IMR-90 (cell line): ENCODE measurements at regions not wholly inside any gene's neighbourhood (a gene's known extent, or its start where the extent isn't known, plus 50 kb on each side); places are given as distances from the start of the nearest gene placed in this dataset.
A peak's percentile ranks its signal among the peaks of the same experiment; 100 is the strongest.

Source experiments
- ATAC-seq: fragments of 200-7000 bp; cut with Tn5 transposase; 2 replicates; pipeline ENCODE4 v1.9.1; 2020; ENCODE audit warnings: low read depth, mild to moderate bottlenecking, moderate library complexity
- BruUV-seq: library from RNA; stranded (reverse); fragments of 400-500 nt; replicated peaks from 2 replicates; lab custom pipeline; 2021; lab: Mats Ljungman, UMichigan
- CTCF ChIA-PET: fragments of 300-600 bp; formaldehyde crosslinking; extraction: SDS; loops from one replicate; lab custom pipeline; 2021; ENCODE audit warnings: antibody characterized with exemption; lab: Yijun Ruan, JAX
- POLR2A ChIA-PET: fragments of 300-600 bp; sonication (Branson Sonifier 250); formaldehyde crosslinking; loops from one replicate; lab custom pipeline; 2022; ENCODE audit warnings: antibody characterized with exemption; ENCODE audit not compliant: unreplicated experiment; lab: Charles Lee
- DNase-seq: peaks from one replicate; pipeline ENCODE4 v3.0.0; 2013
- H2AFZ ChIP-seq: replicated peaks from 2 replicates; pipeline ENCODE3; 2013; ENCODE audit warnings: low read length, mild to moderate bottlenecking; ENCODE audit not compliant: poor library complexity
- H2AK5ac ChIP-seq: 2 replicates; pipeline ENCODE4 v1.6.1; 2013; ENCODE audit warnings: low read depth, low read length, inconsistent platforms
- H2AK9ac ChIP-seq: replicated peaks from 2 replicates; pipeline ENCODE3; 2013; ENCODE audit warnings: mild to moderate bottlenecking, low read depth, low read length, moderate library complexity; ENCODE audit not compliant: poor library complexity
- H2BK120ac ChIP-seq: 2 replicates; pipeline ENCODE4 v1.6.1; 2013; ENCODE audit warnings: low read depth, low read length, inconsistent platforms
- H2BK15ac ChIP-seq: 3 replicates; pipeline ENCODE4 v1.6.1; 2013; ENCODE audit warnings: low read depth, low read length, inconsistent platforms
- H2BK20ac ChIP-seq: 2 replicates; pipeline ENCODE4 v1.6.1; 2013; ENCODE audit warnings: low read depth, mild to moderate bottlenecking, inconsistent platforms, low read length, moderate library complexity
- H2BK5ac ChIP-seq: 2 replicates; pipeline ENCODE4 v1.6.1; 2013; ENCODE audit warnings: mild to moderate bottlenecking, low read depth, low read length, inconsistent platforms; ENCODE audit not compliant: poor library complexity, severe bottlenecking
- H3K14ac ChIP-seq: replicated peaks from 2 replicates; pipeline ENCODE4 v1.6.1; 2013; ENCODE audit warnings: low read depth, low read length, inconsistent platforms
- H3K18ac ChIP-seq: 2 replicates; pipeline ENCODE4 v1.6.1; 2013; ENCODE audit warnings: low read depth, low read length, control low read depth
- H3K23ac ChIP-seq: 2 replicates; pipeline ENCODE4 v1.6.1; 2013; ENCODE audit warnings: low read depth, low read length, inconsistent platforms
- H3K27ac ChIP-seq: 2 replicates; pipeline ENCODE4 v1.5.1; 2013; ENCODE audit warnings: mild to moderate bottlenecking, control low read depth, low read length; ENCODE audit not compliant: insufficient read depth
- H3K27me3 ChIP-seq: 2 replicates; pipeline ENCODE4 v1.6.1; 2013; ENCODE audit warnings: low read length; ENCODE audit not compliant: control insufficient read depth, insufficient read depth
- H3K36me3 ChIP-seq: 2 replicates; pipeline ENCODE4 v1.6.1; 2013; ENCODE audit warnings: low read length, mixed read lengths; ENCODE audit not compliant: control insufficient read depth, insufficient read depth
- H3K4ac ChIP-seq: 2 replicates; pipeline ENCODE4 v1.6.1; 2013; ENCODE audit warnings: low read depth, low read length, inconsistent platforms
- H3K4me1 ChIP-seq: 2 replicates; pipeline ENCODE4 v1.6.1; 2013; ENCODE audit warnings: low read length, mixed read lengths; ENCODE audit not compliant: control insufficient read depth, insufficient read depth
- H3K4me2 ChIP-seq: 2 replicates; pipeline ENCODE4 v1.6.1; 2013; ENCODE audit warnings: low read depth, mild to moderate bottlenecking, control low read depth, low read length, moderate library complexity
- H3K4me3 ChIP-seq: 2 replicates; pipeline ENCODE4 v1.5.1; 2013; ENCODE audit warnings: low read depth, mild to moderate bottlenecking, control low read depth, low read length, moderate library complexity; ENCODE audit not compliant: insufficient read depth
- H3K56ac ChIP-seq: 2 replicates; pipeline ENCODE4 v1.6.1; 2013; ENCODE audit warnings: low read length, inconsistent platforms; ENCODE audit not compliant: insufficient read depth; ENCODE audit errors: extremely low read depth
- H3K79me1 ChIP-seq, 2 experiments: 2 replicates each; pipeline ENCODE4 v1.6.1; 2013; ENCODE audit warnings: low read length in 2 of 2, inconsistent platforms in 1 of 2, low read depth in 1 of 2
- H3K9ac ChIP-seq: 2 replicates; pipeline ENCODE4 v1.6.1; 2013; ENCODE audit warnings: low read depth, low read length, control low read depth
- H3K9me1 ChIP-seq: 2 replicates; pipeline ENCODE4 v1.6.1; 2013; ENCODE audit warnings: low read length, inconsistent platforms; ENCODE audit not compliant: insufficient read depth
- H3K9me3 ChIP-seq: 2 replicates; pipeline ENCODE4 v1.6.1; 2013; ENCODE audit warnings: low read length; ENCODE audit not compliant: control insufficient read depth, insufficient read depth
- H4K20me1 ChIP-seq: 2 replicates; pipeline ENCODE4 v1.6.1; 2013; ENCODE audit warnings: low read length, inconsistent platforms; ENCODE audit not compliant: insufficient read depth
- H4K5ac ChIP-seq: 2 replicates; pipeline ENCODE4 v1.6.1; 2013; ENCODE audit warnings: mild to moderate bottlenecking, low read depth, low read length, control low read depth
- H4K8ac ChIP-seq, 2 experiments: 2 replicates each; pipeline ENCODE4 v1.6.1; 2013; ENCODE audit warnings: low read depth in 2 of 2, low read length in 2 of 2, control low read depth in 1 of 2, inconsistent platforms in 1 of 2
- H4K91ac ChIP-seq: 2 replicates; pipeline ENCODE4 v1.6.1; 2013; ENCODE audit warnings: low read depth, low read length, inconsistent platforms; ENCODE audit not compliant: insufficient read depth
- FOS ChIP-seq: fragments of 150-350 bp; IDR thresholded peaks from 2 replicates; pipeline ENCODE4 v1.6.1; 2016; ENCODE audit warnings: low read depth, low read length
- WGBS, 2 experiments: methylation state at CpG; one replicate each; pipeline versions ENCODE4 v1.1.5 to v1.1.7; 2013; ENCODE audit warnings: missing lambda C conversion rate in 2 of 2; ENCODE audit not compliant: insufficient read length in 1 of 2; ENCODE audit errors: extremely low coverage in 2 of 2; 5-methylcytosine and 5-hydroxymethylcytosine counted together
- dilution Hi-C: fragments of 300-500 bp; cut with HindIII; formaldehyde crosslinking; loops from one replicate; pipeline ENCODE4 v1.14.3; 2018; ENCODE audit warnings: low sequenced_read_pairs; ENCODE audit not compliant: unreplicated experiment
- in situ Hi-C: fragments of 300-500 bp; cut with MboI; formaldehyde crosslinking; loops from 3 replicates; pipeline ENCODE4 v1.14.3; 2019; ENCODE audit warnings: low sequenced_read_pairs, inconsistent platforms, mixed read lengths
- intact Hi-C: fragments of 100-400 bp; cut with micrococcal nuclease; formaldehyde crosslinking; loops from 2 replicates; pipeline ENCODE4 v1.10.0; 2022
- TF ChIP-seq, protein P1 (sequence below): conservative IDR thresholded peaks from 2 replicates; pipeline ENCODE4 v1.5.1; 2012; ENCODE audit warnings: mild to moderate bottlenecking, low read depth, low read length, improper control_type of control experiment

DNA sequence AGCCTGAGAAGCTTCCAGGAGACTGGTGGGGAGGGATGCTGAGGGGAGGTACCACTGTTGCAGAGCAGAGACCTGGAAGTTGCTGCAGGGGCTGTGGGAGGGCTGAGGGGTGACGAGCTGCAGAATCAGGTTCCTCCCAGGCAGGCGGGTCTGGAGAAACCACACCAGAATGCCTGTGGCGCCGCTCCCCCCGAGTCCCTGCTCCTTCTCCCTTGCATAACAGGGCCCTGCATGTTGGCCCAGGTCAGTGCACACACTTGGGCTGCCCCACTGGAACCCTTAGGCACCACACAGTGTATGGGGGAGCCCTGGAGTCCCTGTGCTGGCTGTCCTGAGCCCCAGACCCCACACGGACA, 60.4 kb downstream of the ARL4C start:
- Histone ChIP-seq H2AK5ac (peak overlapping the region; percentile 64; the same call in 1 of the 2 replicates), H2BK20ac (no peak overlapping the region)
- CTCF ChIA-PET: no interaction called here

More for the DNA sequence above, 60.4 kb downstream of the ARL4C start:
- H3K36me3 ChIP-seq: no peaks in the 10 kb centered on the region
- peak overlapping the region; percentile 8 for H2AFZ ChIP-seq
- in situ Hi-C loops (no loop called here), intact Hi-C loops (no loop called here), dilution Hi-C loops (no loop called here)
- no peaks in the 10 kb centered on the region; the same call in 1 of the 2 replicates for H3K9me1 ChIP-seq
- H3K4me3 ChIP-seq: no peak overlapping the region
- 100% methylated on average over 1 of the region's 6 CpGs; no CpG with 5 or more reads in 1 of the 2 experiments for WGBS, 2 experiments
- H3K18ac ChIP-seq: no peak overlapping the region
- H3K4ac ChIP-seq: no peak overlapping the region
- no peak overlapping the region for H4K5ac ChIP-seq
- H4K8ac ChIP-seq: no peak overlapping the region
- DNase-seq: no peak
- no peaks in the 10 kb centered on the region for H3K79me1 ChIP-seq
- H3K27me3 ChIP-seq: no peaks in the 10 kb centered on the region
- H4K20me1 ChIP-seq: no peaks in the 10 kb centered on the region
- H3K14ac ChIP-seq: no peak overlapping the region; the same call in 1 of the 2 replicates
- H2BK15ac ChIP-seq: no peak overlapping the region
- peaks cover 2% of the 10 kb centered on the region; the same call in 1 of the 2 replicates for H3K4me1 ChIP-seq
- H4K91ac ChIP-seq: no peak overlapping the region
- H2BK5ac ChIP-seq: no peak overlapping the region
- ATAC-seq: no peak
- no TSS peak for BruUV-seq
- H2AK9ac ChIP-seq: no peak overlapping the region
- H3K9me3 ChIP-seq: no peaks in the 10 kb centered on the region
- POLR2A ChIA-PET: no interaction called here
- no peak overlapping the region for H3K23ac ChIP-seq
- H3K27ac ChIP-seq: no peak overlapping the region
- TF ChIP-seq, protein P1, sequence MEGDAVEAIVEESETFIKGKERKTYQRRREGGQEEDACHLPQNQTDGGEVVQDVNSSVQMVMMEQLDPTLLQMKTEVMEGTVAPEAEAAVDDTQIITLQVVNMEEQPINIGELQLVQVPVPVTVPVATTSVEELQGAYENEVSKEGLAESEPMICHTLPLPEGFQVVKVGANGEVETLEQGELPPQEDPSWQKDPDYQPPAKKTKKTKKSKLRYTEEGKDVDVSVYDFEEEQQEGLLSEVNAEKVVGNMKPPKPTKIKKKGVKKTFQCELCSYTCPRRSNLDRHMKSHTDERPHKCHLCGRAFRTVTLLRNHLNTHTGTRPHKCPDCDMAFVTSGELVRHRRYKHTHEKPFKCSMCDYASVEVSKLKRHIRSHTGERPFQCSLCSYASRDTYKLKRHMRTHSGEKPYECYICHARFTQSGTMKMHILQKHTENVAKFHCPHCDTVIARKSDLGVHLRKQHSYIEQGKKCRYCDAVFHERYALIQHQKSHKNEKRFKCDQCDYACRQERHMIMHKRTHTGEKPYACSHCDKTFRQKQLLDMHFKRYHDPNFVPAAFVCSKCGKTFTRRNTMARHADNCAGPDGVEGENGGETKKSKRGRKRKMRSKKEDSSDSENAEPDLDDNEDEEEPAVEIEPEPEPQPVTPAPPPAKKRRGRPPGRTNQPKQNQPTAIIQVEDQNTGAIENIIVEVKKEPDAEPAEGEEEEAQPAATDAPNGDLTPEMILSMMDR: no peak
- TF ChIP-seq FOS: no peak
- no peak overlapping the region for H3K56ac ChIP-seq
- no peak overlapping the region; the same call in 1 of the 2 replicates for H2BK120ac ChIP-seq
- no peak overlapping the region for H3K4me2 ChIP-seq
- H3K9ac ChIP-seq: no peak overlapping the region
